GM10266 (cell line): ENCODE measurements at regions not wholly inside any gene's neighbourhood (a gene's known extent, or its start where the extent isn't known, plus 50 kb on each side); places are given as distances from the start of the nearest gene placed in this dataset.
"Not testable (repeated sequence)": the region's sequence is repeated elsewhere in the genome, so short reads cannot be mapped to it uniquely, and the experiment has no call there.

Source experiments
- DNase-seq: peaks from one replicate; pipeline ENCODE4 v3.0.0; 2012; ENCODE audit errors: extremely low spot score
- CTCF ChIP-seq: IDR thresholded peaks from 2 replicates; pipeline ENCODE4 v1.5.1; 2012; ENCODE audit warnings: mild to moderate bottlenecking, low read depth; ENCODE audit not compliant: control insufficient read depth, insufficient read depth; ENCODE audit errors: missing control alignments

DNA sequence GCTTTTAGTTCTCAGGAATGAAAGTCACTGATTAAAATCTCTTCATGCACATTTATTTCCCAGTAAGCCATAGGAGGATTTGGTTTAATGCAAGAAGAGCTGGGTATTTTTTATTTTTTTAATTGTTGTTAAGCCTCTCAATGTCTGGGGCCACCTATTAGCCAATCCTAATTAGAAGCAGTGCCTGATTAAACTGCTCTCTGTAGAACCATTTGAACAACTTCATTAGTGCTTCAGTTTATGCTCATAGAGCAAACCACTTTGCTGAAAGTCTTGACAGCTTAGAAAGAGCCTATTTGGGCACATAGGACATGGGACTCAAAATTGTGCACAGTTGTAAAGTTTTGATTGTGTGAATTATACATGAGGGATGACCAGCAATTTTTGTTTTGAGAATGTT lies 548.9 kb downstream of the FRK start:
- no peak for TF ChIP-seq CTCF
- DNase-seq: no peak

DNA sequence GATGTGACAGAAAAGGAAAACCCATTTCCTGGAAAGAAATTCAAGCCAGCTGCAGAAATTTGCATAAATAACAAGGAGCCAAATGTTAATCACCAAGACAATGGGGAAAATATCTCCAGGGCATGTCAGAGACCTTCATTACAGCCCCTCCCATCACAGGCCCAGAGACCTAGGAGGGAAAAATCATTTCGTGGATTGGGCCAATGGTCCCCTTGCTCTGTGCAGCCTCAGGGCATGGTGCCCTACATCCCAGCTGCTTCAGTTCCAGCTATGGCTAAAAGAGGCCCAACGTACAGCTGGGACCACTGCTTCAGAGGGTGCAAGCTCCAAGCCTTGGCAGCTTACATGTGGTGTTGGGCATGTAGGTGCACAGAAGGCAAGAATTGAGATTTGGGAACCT lies 558.3 kb downstream of the FRK start:
- DNase-seq: not testable (repeated sequence)

GRCh38 chr6:115495184-115495583 lies 565.5 kb downstream of the FRK start:
- TF ChIP-seq CTCF: no peak
- DNase-seq: no peak

DNA sequence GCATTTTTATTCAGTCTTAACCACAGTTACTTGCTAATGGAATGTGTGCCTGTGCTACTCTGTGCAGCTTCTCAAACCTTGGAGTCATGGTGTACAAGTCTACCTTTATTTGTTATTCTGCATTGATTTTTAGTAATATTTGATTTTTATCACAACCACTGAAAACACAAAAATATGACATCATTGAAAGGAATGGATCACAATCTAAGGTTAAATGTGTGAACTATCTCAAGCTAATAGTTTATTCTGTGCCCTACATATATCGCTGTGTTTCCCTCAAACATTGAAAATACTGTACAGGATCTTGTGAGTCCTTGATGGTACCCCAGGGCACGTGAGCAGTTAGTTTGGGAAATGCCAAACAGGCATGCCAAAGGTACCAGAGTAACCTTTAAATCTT lies 573.4 kb downstream of the FRK start:
- no peak for TF ChIP-seq CTCF
- DNase-seq: no peak

- no peak for TF ChIP-seq CTCF
- DNase-seq: no peak
These were observed 575.3 kb downstream of the FRK start for GRCh38 chr6:115485400-115485799.

DNA sequence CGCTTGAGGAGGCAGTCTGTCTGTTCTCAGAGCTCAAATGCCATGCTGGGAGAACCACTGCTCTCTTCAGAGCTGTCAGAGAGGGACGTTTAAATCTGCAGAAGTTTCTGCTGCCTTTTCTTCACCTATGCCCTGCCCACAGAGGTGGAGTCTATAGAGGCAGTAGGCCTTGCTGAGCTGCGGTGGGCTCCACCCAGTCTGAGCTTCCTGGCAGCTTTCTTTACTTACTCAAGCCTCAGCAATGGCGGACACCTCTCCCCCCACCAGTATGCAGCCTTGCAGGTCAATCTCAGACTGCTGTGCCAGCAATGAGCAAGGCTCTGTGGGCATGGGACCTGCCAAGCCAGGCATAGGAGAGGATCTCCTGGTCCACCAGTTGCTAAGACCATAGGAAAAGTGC lies 580.1 kb downstream of the FRK start:
- DNase-seq: not testable (repeated sequence)

DNA sequence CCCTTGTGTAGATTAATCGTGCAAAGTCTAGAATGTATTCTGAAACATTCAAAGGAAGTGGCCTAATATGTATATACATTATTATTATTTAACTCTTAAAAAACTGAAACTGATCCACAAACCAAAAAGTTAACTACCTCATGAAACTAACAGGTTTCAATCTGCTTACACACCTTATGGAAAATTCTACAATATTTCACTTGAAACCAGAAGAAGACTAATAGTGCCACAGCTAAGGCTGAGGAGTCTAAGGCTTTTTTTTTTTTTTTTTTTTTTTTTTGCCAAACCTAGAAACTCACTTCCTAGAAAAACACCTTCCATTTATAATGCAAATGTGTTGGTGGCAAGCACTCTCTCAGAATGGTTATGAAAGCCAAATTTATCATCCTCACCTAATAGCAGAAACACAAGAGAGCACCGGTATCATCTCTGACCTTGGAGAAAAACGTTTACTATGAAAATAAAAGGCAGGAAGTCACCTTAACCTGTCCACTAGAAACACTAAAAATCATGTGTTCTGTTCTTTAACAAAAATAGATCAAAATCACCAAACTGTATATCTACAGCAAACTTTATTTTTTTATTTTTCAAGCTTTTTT lies 586.1 kb downstream of the FRK start:
- TF ChIP-seq CTCF: no peak
- DNase-seq: no peak

DNA sequence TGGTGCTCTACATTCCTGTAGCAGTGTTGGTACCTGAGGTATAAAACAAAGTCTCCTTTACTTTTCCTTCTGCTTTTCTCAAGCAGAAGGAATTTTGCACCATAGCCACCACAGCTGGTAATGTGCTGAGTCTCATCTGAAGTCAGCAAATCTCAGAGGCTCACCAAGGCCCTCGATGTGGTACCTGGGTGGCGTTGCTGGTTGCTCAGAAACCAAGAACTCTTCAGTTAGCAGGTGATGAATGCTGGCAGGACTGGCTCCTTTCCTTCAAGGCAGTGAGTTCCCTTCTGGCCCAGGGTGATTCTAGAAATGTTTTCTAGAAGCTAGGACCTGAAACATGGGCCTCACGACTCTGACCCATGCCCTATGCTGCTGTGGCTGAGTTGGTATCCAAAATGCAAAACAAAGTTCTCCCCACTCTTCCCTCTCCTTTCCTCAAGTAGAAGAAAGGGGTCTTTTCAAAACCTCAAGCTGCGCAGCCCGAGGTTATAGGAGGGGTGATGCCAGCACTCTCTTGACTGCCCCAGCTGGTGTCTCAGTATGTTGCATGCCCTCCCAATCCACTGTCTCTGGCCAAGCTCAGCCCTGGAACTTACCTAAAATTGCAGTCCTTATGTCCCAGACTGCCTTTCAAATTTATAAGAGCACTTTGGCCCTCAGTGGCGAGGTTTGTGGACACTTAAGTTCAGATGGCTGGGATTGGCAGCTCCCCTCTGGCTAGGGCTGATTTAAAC lies 592.3 kb downstream of the FRK start:
- TF ChIP-seq CTCF: no peak
- no peak for DNase-seq
